A673 (cell line): ENCODE measurements at regions not wholly inside any gene's neighbourhood (a gene's known extent, or its start where the extent isn't known, plus 50 kb on each side); places are given as distances from the start of the nearest gene placed in this dataset.

Source experiments
- BruUV-seq: library from RNA; stranded (reverse); fragments of 400-500 nt; replicated peaks from 2 replicates; lab custom pipeline; 2021; lab: Mats Ljungman, UMichigan
- CTCF ChIA-PET: fragments of 300-600 bp; sonication (Branson Sonifier 250); formaldehyde crosslinking; loops from one replicate; lab custom pipeline; 2022; ENCODE audit warnings: antibody characterized with exemption; lab: Charles Lee
- POLR2A ChIA-PET: fragments of 300-600 bp; sonication (Branson Sonifier 250); formaldehyde crosslinking; loops from one replicate; lab custom pipeline; 2022; ENCODE audit warnings: antibody characterized with exemption; ENCODE audit not compliant: low non-redundant PET; lab: Charles Lee
- DNase-seq: peaks from one replicate; pipeline ENCODE4 v3.0.0-alpha.2; 2015; ENCODE audit warnings: low spot score
- H3K27ac ChIP-seq: fragments of 200-600 bp; sonication (generic); 2 replicates; pipeline ENCODE4 v1.5.1; 2016; ENCODE audit warnings: mixed run types, low read depth, mild to moderate bottlenecking, mixed read lengths, antibody characterized with exemption, low read length; ENCODE audit not compliant: poor library complexity, severe bottlenecking
- H3K27me3 ChIP-seq: fragments of 200-600 bp; sonication (generic); replicated peaks from 2 replicates; pipeline ENCODE4 v1.6.1; 2017; ENCODE audit warnings: mixed run types, low read depth, mild to moderate bottlenecking, mixed read lengths, antibody characterized with exemption, low read length; ENCODE audit not compliant: insufficient read depth, poor library complexity
- H3K36me3 ChIP-seq: fragments of 200-600 bp; sonication (generic); 2 replicates; pipeline ENCODE4 v1.6.1; 2016; ENCODE audit warnings: mixed run types, mild to moderate bottlenecking, mixed read lengths, antibody characterized with exemption, low read length; ENCODE audit not compliant: insufficient read depth, poor library complexity, severe bottlenecking
- H3K4me1 ChIP-seq: fragments of 200-600 bp; sonication (generic); 2 replicates; pipeline ENCODE4 v1.6.1; 2017; ENCODE audit warnings: mixed run types, mild to moderate bottlenecking, mixed read lengths, antibody characterized with exemption, low read length; ENCODE audit not compliant: insufficient read depth, poor library complexity, severe bottlenecking
- H3K4me3 ChIP-seq: fragments of 200-600 bp; sonication (generic); 2 replicates; pipeline ENCODE4 v1.5.1; 2016; ENCODE audit warnings: low read depth, mixed run types, mild to moderate bottlenecking, mixed read lengths, low read length; ENCODE audit not compliant: poor library complexity, severe bottlenecking
- H3K9me3 ChIP-seq: fragments of 200-600 bp; sonication (generic); 2 replicates; pipeline ENCODE4 v1.6.1; 2016; ENCODE audit warnings: mixed run types, low read depth, mild to moderate bottlenecking, mixed read lengths, antibody characterized with exemption, low read length; ENCODE audit not compliant: poor library complexity, severe bottlenecking
- CTCF ChIP-seq: fragments of 300-800, 200-600 bp; sonication (generic); conservative IDR thresholded peaks from 2 replicates; pipeline ENCODE4 v1.5.1; 2017; ENCODE audit warnings: low read depth, mild to moderate bottlenecking, antibody characterized with exemption, low read length, moderate library complexity, mixed read lengths
- EZH2 ChIP-seq: fragments of 200-600 bp; sonication (generic); IDR thresholded peaks from 2 replicates; pipeline ENCODE4 v1.6.1; 2017; ENCODE audit warnings: borderline replicate concordance, low read depth, mild to moderate bottlenecking, mixed read lengths, antibody characterized with exemption, low read length; ENCODE audit not compliant: poor library complexity, severe bottlenecking
- intact Hi-C: fragments of 100-400 bp; cut with micrococcal nuclease; formaldehyde crosslinking; loops from one replicate; pipeline ENCODE4 v1.10.0; 2022; ENCODE audit not compliant: unreplicated experiment

- Histone ChIP-seq H3K27me3 (no peaks in the 10 kb centered on the region), H3K27ac (no peak overlapping the region), H3K9me3 (no peaks in the 10 kb centered on the region), H3K4me3 (no peak overlapping the region), H3K36me3 (no peaks in the 10 kb centered on the region), H3K4me1 (peaks cover 6% of the 10 kb centered on the region)
- intact Hi-C loops = no loop called here
- ChIA-PET POLR2A (no interaction called here), CTCF (no interaction called here)
- BruUV-seq = no TSS peak
- DNase-seq = no peak
- TF ChIP-seq EZH2 (no peak), CTCF (no peak)
Measured at GRCh38 chr6:33927112-33927511, 123.3 kb upstream of the MLN start.

GRCh38 chr6:33926451-33926850, 122.6 kb upstream of the MLN start:
- POLR2A ChIA-PET = interaction anchor here (0.5 kb wide), 1 partner anchor 22 kb away, joined by 3 read pairs; no protein-coding TSS in a partner anchor
- Histone ChIP-seq H3K27ac (no peak overlapping the region), H3K36me3 (no peaks in the 10 kb centered on the region), H3K27me3 (no peaks in the 10 kb centered on the region), H3K4me3 (no peak overlapping the region), H3K4me1 (peaks cover 6% of the 10 kb centered on the region), H3K9me3 (no peaks in the 10 kb centered on the region)
- TF ChIP-seq CTCF (no peak), EZH2 (no peak)
- intact Hi-C loops = no loop called here
- BruUV-seq = no TSS peak
- peak; percentile 55 for DNase-seq
- CTCF ChIA-PET = no interaction called here

GRCh38 chr6:33925936-33926335, 122.1 kb upstream of the MLN start:
- DNase-seq = no peak
- no peak overlapping the region for H3K27ac ChIP-seq
- ChIA-PET POLR2A (no interaction called here), CTCF (no interaction called here)
- peaks cover 6% of the 10 kb centered on the region for H3K4me1 ChIP-seq
- no peaks in the 10 kb centered on the region for H3K9me3 ChIP-seq
- H3K4me3 ChIP-seq = no peak overlapping the region
- BruUV-seq = no TSS peak
- TF ChIP-seq CTCF = no peak
- no peak for TF ChIP-seq EZH2
- H3K27me3 ChIP-seq = no peaks in the 10 kb centered on the region
- H3K36me3 ChIP-seq = no peaks in the 10 kb centered on the region
- intact Hi-C loops = no loop called here
